C4-2B (cell line): ENCODE measurements at regions not wholly inside any gene's neighbourhood (a gene's known extent, or its start where the extent isn't known, plus 50 kb on each side); places are given as distances from the start of the nearest gene placed in this dataset.

ENCODE experiments used
- CTCF ChIP-seq: fragments of 450-650 bp; conservative IDR thresholded peaks from 2 replicates; pipeline ENCODE4 v1.5.1; 2017; ENCODE audit warnings: mild to moderate bottlenecking
- ZFX ChIP-seq: fragments of 450-650 bp; IDR thresholded peaks from 2 replicates; pipeline ENCODE4 v1.6.1; 2017

- no peak for TF ChIP-seq CTCF
- TF ChIP-seq ZFX = no peak
Measured at GRCh38 chr10:78957471-78958039, 111.2 kb upstream of the ZMIZ1 start.
